D721Med (cell line): ENCODE measurements at regions not wholly inside any gene's neighbourhood (a gene's known extent, or its start where the extent isn't known, plus 50 kb on each side); places are given as distances from the start of the nearest gene placed in this dataset.
"Not testable (repeated sequence)": the region's sequence is repeated elsewhere in the genome, so short reads cannot be mapped to it uniquely, and the experiment has no call there.

Source experiments
- DNase-seq: peaks from one replicate; pipeline ENCODE4 v3.0.0; 2011; ENCODE audit warnings: low spot score; ENCODE audit not compliant: insufficient read length
- FAIRE-seq: peaks from 2 replicates; lab custom pipeline; 2011; peaks lifted over from hg19 to GRCh38; lab: Jason Lieb, UNC
- CTCF ChIP-seq: IDR thresholded peaks from 2 replicates; pipeline ENCODE4 v1.5.1; 2012; ENCODE audit warnings: mild to moderate bottlenecking, control low read depth; ENCODE audit not compliant: insufficient read depth; ENCODE audit errors: missing control alignments

GRCh38 chr5:25412116-25412661 lies 767.4 kb upstream of the CDH10 start:
- DNase-seq (no peak), FAIRE-seq (no peak)
- no peak for TF ChIP-seq CTCF

- DNase-seq, FAIRE-seq: not testable (repeated sequence)
Measured at GRCh38 chr5:25407365-25407764, 762.6 kb upstream of the CDH10 start.

GRCh38 chr5:25405850-25406249 lies 761.1 kb upstream of the CDH10 start:
- no peak for DNase-seq
- no peak for FAIRE-seq
- TF ChIP-seq CTCF, result no peak

- FAIRE-seq, result no peak
- no peak for TF ChIP-seq CTCF
- no peak for DNase-seq
Measured at GRCh38 chr5:25399878-25400480, 755.2 kb upstream of the CDH10 start.

- no peak for DNase-seq
- no peak for TF ChIP-seq CTCF
- no peak for FAIRE-seq
Measured at GRCh38 chr5:25393957-25394356, 749.2 kb upstream of the CDH10 start.

GRCh38 chr5:25393256-25393655 lies 748.5 kb upstream of the CDH10 start:
- no peak for TF ChIP-seq CTCF
- FAIRE-seq, result no peak
- no peak for DNase-seq

- no peak for TF ChIP-seq CTCF
- DNase-seq (no peak), FAIRE-seq (no peak)
Measured at GRCh38 chr5:25387953-25388352, 743.2 kb upstream of the CDH10 start.
